ENCODE measurements at regions not wholly inside any gene's neighbourhood (a gene's known extent, or its start where the extent isn't known, plus 50 kb on each side); places are given as distances from the start of the nearest gene placed in this dataset.

- H3K9me3 Mint-ChIP-seq (ENCODE audit: low read depth, unreplicated experiment) = peaks cover 2% of the 10 kb centered on the region
- intact Hi-C loops (cut with micrococcal nuclease; ENCODE audit: unreplicated experiment) = loop anchor here (5.0 kb wide), 1 partner anchor 193 kb away; the partner anchor contains the start of gene DSEL
- no peaks in the 10 kb centered on the region for H3K27me3 Mint-ChIP-seq (ENCODE audit: unreplicated experiment)
- H3K4me3 Mint-ChIP-seq (ENCODE audit: low read depth, unreplicated experiment) = no peak overlapping the region
- peaks cover 5% of the 10 kb centered on the region for H3K4me1 Mint-ChIP-seq (ENCODE audit: low read depth, unreplicated experiment)
- BruUV-seq (replicated peaks) = no TSS peak
- TF ChIP-seq, protein P1, sequence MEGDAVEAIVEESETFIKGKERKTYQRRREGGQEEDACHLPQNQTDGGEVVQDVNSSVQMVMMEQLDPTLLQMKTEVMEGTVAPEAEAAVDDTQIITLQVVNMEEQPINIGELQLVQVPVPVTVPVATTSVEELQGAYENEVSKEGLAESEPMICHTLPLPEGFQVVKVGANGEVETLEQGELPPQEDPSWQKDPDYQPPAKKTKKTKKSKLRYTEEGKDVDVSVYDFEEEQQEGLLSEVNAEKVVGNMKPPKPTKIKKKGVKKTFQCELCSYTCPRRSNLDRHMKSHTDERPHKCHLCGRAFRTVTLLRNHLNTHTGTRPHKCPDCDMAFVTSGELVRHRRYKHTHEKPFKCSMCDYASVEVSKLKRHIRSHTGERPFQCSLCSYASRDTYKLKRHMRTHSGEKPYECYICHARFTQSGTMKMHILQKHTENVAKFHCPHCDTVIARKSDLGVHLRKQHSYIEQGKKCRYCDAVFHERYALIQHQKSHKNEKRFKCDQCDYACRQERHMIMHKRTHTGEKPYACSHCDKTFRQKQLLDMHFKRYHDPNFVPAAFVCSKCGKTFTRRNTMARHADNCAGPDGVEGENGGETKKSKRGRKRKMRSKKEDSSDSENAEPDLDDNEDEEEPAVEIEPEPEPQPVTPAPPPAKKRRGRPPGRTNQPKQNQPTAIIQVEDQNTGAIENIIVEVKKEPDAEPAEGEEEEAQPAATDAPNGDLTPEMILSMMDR (IDR thresholded peaks at IDR 0.05; ENCODE audit: unreplicated experiment) = peak; percentile 58
- CTCF ChIA-PET = no interaction called here
- H3K36me3 Mint-ChIP-seq (ENCODE audit: insufficient read depth, unreplicated experiment) = no peaks in the 10 kb centered on the region
- H3K27ac Mint-ChIP-seq (ENCODE audit: unreplicated experiment) = no peak overlapping the region
- peak; percentile 20 for DNase-seq
These were observed 194.1 kb upstream of the DSEL start for GRCh38 chr18:67710639-67711038.

DNA sequence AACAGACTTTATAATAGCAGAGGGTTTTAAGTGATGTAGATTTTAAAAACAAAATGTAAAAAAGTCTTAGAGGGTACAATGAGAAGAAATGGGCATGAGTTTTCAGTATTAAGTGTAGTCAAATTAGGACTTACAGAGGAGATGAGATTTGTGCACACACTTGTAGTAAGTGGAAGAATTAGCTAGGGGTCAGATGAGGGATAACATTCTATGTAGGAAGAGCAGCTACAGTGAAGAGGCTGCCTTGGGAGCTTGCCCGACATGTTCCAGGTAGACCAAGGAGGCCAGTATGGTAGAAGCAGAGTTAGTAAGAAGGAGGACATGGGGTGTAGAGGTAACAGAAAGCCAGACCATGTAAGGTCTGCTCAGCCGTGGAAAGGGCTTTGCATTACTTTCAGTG, 189.2 kb upstream of the DSEL start:
- CTCF ChIA-PET = interaction anchor here (0.6 to 1.0 kb wide), 2 partner anchors 189 to 190 kb away, joined by 3 read pairs; no protein-coding TSS in a partner anchor
- H3K27me3 Mint-ChIP-seq (ENCODE audit: unreplicated experiment) = no peaks in the 10 kb centered on the region
- no peak for DNase-seq
- H3K27ac Mint-ChIP-seq (ENCODE audit: unreplicated experiment) = no peak overlapping the region
- peaks cover 8% of the 10 kb centered on the region for H3K9me3 Mint-ChIP-seq (ENCODE audit: low read depth, unreplicated experiment)
- no peaks in the 10 kb centered on the region for H3K36me3 Mint-ChIP-seq (ENCODE audit: insufficient read depth, unreplicated experiment)
- intact Hi-C loops (cut with micrococcal nuclease; ENCODE audit: unreplicated experiment) = no loop called here
- no peak overlapping the region for H3K4me3 Mint-ChIP-seq (ENCODE audit: low read depth, unreplicated experiment)
- TF ChIP-seq, protein P1 (IDR thresholded peaks at IDR 0.05; ENCODE audit: unreplicated experiment) = no peak
- H3K4me1 Mint-ChIP-seq (ENCODE audit: low read depth, unreplicated experiment) = peaks cover 9% of the 10 kb centered on the region
- no TSS peak for BruUV-seq (replicated peaks)

DNA sequence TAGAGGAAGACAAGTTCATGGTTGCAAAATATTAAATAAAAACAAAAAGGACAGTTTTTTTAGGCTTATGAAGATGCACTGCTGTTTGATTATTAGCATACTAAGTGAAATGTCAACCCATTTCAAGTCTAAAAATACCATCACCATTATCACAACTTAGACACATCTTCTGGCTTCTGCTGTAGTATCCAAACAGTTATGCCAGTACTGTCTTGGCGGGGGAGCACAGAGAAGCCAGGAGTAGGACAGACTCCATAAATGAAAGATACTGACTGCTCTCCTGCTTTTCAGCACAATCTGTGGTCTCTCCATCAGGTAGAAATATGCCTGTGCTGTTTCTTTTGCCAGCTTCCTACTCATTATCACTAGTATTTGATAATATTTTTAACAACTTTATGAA, 179.2 kb upstream of the DSEL start:
- Mint-ChIP-seq H3K4me3 (ENCODE audit: low read depth, unreplicated experiment) (no peak overlapping the region), H3K4me1 (ENCODE audit: low read depth, unreplicated experiment) (no peaks in the 10 kb centered on the region), H3K27me3 (ENCODE audit: unreplicated experiment) (no peaks in the 10 kb centered on the region), H3K9me3 (ENCODE audit: low read depth, unreplicated experiment) (peaks cover 4% of the 10 kb centered on the region), H3K36me3 (ENCODE audit: insufficient read depth, unreplicated experiment) (no peaks in the 10 kb centered on the region), H3K27ac (ENCODE audit: unreplicated experiment) (no peak overlapping the region)
- DNase-seq = no peak
- intact Hi-C loops (cut with micrococcal nuclease; ENCODE audit: unreplicated experiment) = no loop called here
- TF ChIP-seq, protein P1 (IDR thresholded peaks at IDR 0.05; ENCODE audit: unreplicated experiment) = no peak
- BruUV-seq (replicated peaks) = no TSS peak
- CTCF ChIA-PET = no interaction called here

- no TSS peak for BruUV-seq (replicated peaks)
- Mint-ChIP-seq H3K4me1 (ENCODE audit: low read depth, unreplicated experiment) (no peaks in the 10 kb centered on the region), H3K9me3 (ENCODE audit: low read depth, unreplicated experiment) (peaks cover 2% of the 10 kb centered on the region), H3K27me3 (ENCODE audit: unreplicated experiment) (no peaks in the 10 kb centered on the region), H3K27ac (ENCODE audit: unreplicated experiment) (no peak overlapping the region), H3K36me3 (ENCODE audit: insufficient read depth, unreplicated experiment) (no peaks in the 10 kb centered on the region), H3K4me3 (ENCODE audit: low read depth, unreplicated experiment) (no peak overlapping the region)
- DNase-seq = no peak
- TF ChIP-seq, protein P1 (IDR thresholded peaks at IDR 0.05; ENCODE audit: unreplicated experiment) = no peak
- intact Hi-C loops (cut with micrococcal nuclease; ENCODE audit: unreplicated experiment) = no loop called here
- CTCF ChIA-PET = interaction anchor here (0.6 kb wide), 1 partner anchor 585 kb away, joined by 3 read pairs; no protein-coding TSS in a partner anchor
These were observed 178.3 kb upstream of the DSEL start for GRCh38 chr18:67694787-67695186.
